H1 (cell line): ENCODE measurements at regions not wholly inside any gene's neighbourhood (a gene's known extent, or its start where the extent isn't known, plus 50 kb on each side); places are given as distances from the start of the nearest gene placed in this dataset.
"Not testable (repeated sequence)": the region's sequence is repeated elsewhere in the genome, so short reads cannot be mapped to it uniquely, and the experiment has no call there.

ENCODE experiments used
- CBX8 ChIP-seq: fragments of 300-800, 300-1000 bp; sonication (generic); IDR thresholded peaks from 2 replicates; pipeline ENCODE4 v1.7.1; 2016; ENCODE audit warnings: low read depth, low read length, borderline replicate concordance
- CEBPB ChIP-seq: IDR thresholded peaks from 2 replicates; pipeline ENCODE4 v1.6.1; 2012; ENCODE audit warnings: low read depth, low read length
- CTCF ChIP-seq, 3 experiments: IDR thresholded peaks; 1 replicate in 2 of 3; 2 replicates in 1 of 3; pipeline versions ENCODE4 v1.5.1 to v1.6.1; 2011; ENCODE audit warnings: low read length in 3 of 3, mild to moderate bottlenecking in 3 of 3, inconsistent platforms in 2 of 3, low read depth in 1 of 3, moderate library complexity in 1 of 3; ENCODE audit not compliant: insufficient read depth in 1 of 3; ENCODE audit errors: control extremely low read depth in 1 of 3
- FOSL1 ChIP-seq: IDR thresholded peaks from 2 replicates; pipeline ENCODE4 v1.6.1; 2011; ENCODE audit warnings: mild to moderate bottlenecking, low read depth, low read length, moderate library complexity; ENCODE audit not compliant: insufficient read depth
- MAX ChIP-seq: IDR thresholded peaks from 2 replicates; pipeline ENCODE4 v1.6.1; 2012; ENCODE audit warnings: inconsistent platforms
- POLR2AphosphoS5 ChIP-seq: IDR thresholded peaks from 2 replicates; pipeline ENCODE4 v1.6.1; 2011; ENCODE audit warnings: low read depth, low read length
- RFX5 ChIP-seq: IDR thresholded peaks from 2 replicates; pipeline ENCODE4 v1.6.1; 2011; ENCODE audit warnings: low read depth, low read length, improper control_type of control experiment, borderline replicate concordance
- RXRA ChIP-seq: IDR thresholded peaks from 2 replicates; pipeline ENCODE4 v1.6.1; 2011; ENCODE audit warnings: low read depth, mild to moderate bottlenecking, low read length, moderate library complexity; ENCODE audit not compliant: insufficient read depth
- SAP30 ChIP-seq: fragments of 300-600 bp; sonication (generic); IDR thresholded peaks from 2 replicates; pipeline ENCODE4 v1.7.1; 2012; ENCODE audit warnings: low read length, moderate library complexity, mild to moderate bottlenecking, inconsistent platforms; ENCODE audit not compliant: insufficient read depth, insufficient replicate concordance
- SP2 ChIP-seq: IDR thresholded peaks from 2 replicates; pipeline ENCODE4 v1.6.1; 2012; ENCODE audit warnings: mild to moderate bottlenecking, low read length, inconsistent platforms
- TCF12 ChIP-seq: IDR thresholded peaks from 2 replicates; pipeline ENCODE4 v1.6.1; 2011; ENCODE audit warnings: low read depth, mild to moderate bottlenecking, low read length
- ZNF274 ChIP-seq: IDR thresholded peaks from 2 replicates; pipeline ENCODE4 v1.7.0; 2012; ENCODE audit warnings: low read length, borderline replicate concordance; ENCODE audit errors: extremely low read depth

GRCh38 chr20:30289711-30290141 lies 967.7 kb upstream of the DEFB115 start:
- TF ChIP-seq CBX8; RXRA; TCF12; CTCF (IDR thresholded peaks at IDR 0.05; ENCODE audit: control extremely low read depth in 1 of 3, insufficient read depth in 1 of 3, low read depth in 1 of 3, low read length in 3 of 3); CEBPB; ZNF274; RFX5; MAX; POLR2AphosphoS5; SP2; SAP30; FOSL1: not testable (repeated sequence)
